Left lobe of liver (tissue), 2 donors: ENCODE measurements at regions not wholly inside any gene's neighbourhood (a gene's known extent, or its start where the extent isn't known, plus 50 kb on each side); places are given as distances from the start of the nearest gene placed in this dataset.
"Not testable (repeated sequence)": the region's sequence is repeated elsewhere in the genome, so short reads cannot be mapped to it uniquely, and the experiment has no call there.

Source experiments
- ATAC-seq: fragments of 200-7000 bp; cut with Tn5 transposase; one replicate; pipeline ENCODE4 v1.9.1; 2020; ENCODE audit warnings: mild to moderate bottlenecking, moderate library complexity
- DNase-seq: peaks from one replicate; pipeline ENCODE4 v3.0.0-alpha.2; 2020; ENCODE audit warnings: low spot score
- donor health status: DM: no; HTN: no; CAD: no; lungs with moderate emphysema.
- donor health status: DM: no; HTN: yes; CAD: no.

GRCh38 chrX:2162695-2163094 lies 338.1 kb downstream of the DHRSX start:
- ATAC-seq: no peak

DNA sequence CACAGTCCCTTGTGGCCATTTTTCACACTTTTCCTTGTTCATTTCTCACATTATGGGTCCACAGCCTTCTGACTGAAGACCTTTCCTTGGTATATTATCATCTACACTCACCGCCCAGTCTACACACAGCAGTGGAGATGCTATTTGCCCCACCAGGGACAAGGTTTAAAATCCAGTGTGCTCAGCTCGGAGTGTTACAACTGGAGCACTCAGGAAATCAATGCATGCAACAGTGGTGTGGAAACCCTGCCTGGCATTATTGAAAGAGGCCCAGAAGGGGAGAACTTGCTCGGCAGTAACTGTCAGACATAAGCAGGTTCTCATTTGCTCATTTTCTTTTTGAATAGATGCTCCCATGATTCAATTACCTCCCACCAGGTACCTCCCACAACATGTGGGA lies 340.9 kb downstream of the DHRSX start:
- no peak for DNase-seq
- peak; percentile 62 for ATAC-seq

More at GRCh38 chrX:2162695-2163094, 338.1 kb downstream of the DHRSX start:
- no peak for DNase-seq

- no peak for DNase-seq
- no peak for ATAC-seq
Measured at GRCh38 chrX:2159393-2159792, 341.4 kb downstream of the DHRSX start.

DNA sequence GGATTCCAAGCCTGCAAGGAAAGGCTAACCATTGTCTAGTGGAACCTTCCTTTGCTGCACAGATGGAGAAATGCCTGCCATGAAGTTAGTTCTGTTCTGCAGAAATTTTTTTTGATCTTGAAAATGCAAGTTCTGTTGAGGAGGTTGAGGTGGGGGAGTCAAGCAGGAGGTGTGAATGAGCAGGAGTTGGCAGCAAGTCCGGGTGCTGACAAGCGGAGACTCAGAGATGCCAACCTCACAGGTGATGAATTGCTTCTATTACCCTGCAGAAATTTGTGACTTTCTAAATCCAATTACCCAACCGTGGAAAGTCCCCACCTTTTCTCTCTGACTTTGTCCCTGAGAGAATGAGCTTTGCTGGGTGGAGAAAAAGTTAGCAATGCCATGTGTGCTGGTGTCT lies 350.1 kb downstream of the DHRSX start:
- DNase-seq: no peak
- no peak for ATAC-seq

- ATAC-seq, DNase-seq: not testable (repeated sequence)
Measured at GRCh38 chrX:2150014-2150413, 350.8 kb downstream of the DHRSX start.

GRCh38 chrX:2149055-2149454 lies 351.7 kb downstream of the DHRSX start:
- not testable (repeated sequence) for DNase-seq

GRCh38 chrX:2147928-2148327 lies 352.8 kb downstream of the DHRSX start:
- ATAC-seq: no peak
- DNase-seq: no peak

More at GRCh38 chrX:2149055-2149454, 351.7 kb downstream of the DHRSX start:
- not testable (repeated sequence) for ATAC-seq

DNA sequence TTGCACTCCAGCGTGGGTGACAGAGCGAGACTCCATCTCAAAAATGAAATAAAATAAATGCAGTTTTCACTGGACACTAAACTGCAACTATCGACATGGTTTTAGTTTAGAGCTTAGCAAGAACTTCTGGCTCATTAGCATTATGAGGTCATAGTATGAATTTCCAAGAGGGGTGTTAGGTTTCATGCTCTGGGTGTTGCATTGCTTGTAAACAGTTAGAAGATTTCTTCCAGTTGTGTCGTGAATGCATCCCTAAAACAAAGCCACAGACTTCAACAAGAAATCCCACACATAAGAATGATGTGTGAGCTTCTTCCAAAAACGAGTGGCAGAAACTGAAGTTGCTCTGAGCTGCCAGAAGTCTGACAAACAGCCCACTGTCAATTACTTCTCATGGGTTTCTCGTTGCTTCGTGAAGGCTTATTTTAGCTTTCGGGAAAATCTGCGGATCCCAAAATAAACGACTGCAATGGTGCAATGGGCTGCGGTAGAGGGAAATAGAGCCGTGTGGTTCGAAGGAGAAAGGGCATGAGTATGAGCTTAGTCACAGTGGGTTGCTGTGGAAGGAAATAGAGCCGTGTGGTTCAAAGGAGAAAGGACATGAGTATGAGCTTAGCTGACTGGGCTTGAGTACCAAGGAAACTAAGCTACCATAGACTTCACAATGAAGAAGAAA lies 354.9 kb downstream of the DHRSX start:
- DNase-seq: no peak
- no peak for ATAC-seq

DNA sequence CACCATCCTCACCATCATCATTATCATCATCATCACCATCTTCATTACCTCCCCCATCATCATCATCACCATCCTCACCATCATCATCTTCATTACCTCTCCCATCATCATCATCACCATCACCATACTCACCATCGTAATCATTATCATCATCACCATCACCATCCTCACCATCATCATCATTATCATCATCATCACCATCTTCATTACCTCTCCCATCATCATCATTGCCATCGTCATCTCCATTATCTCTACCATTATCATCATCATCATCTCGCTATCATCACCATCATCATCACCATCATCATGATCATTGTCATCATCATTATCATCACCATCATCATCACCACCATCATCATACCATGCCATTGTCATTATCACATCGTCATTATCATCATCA lies 362.9 kb downstream of the DHRSX start:
- ATAC-seq (no peak), DNase-seq (no peak)

DNA sequence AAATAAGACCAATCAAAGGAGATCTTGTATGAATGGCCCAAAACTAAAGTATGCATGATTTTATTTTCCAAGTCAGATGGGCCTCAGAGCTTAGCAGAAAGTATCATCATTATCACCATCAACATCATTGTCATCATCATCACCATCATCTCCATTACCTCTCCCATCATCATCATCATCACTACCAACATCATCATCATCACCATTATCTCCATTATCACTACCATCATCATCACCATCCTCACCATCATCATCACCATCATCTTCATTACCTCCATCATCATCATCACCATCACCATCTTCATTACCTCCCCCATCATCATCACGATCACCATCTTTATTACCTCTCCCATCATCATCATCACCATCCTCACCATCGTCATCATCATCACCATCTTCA lies 363.9 kb downstream of the DHRSX start:
- no peak for DNase-seq
- ATAC-seq: no peak

GRCh38 chrX:2135421-2135820 lies 365.4 kb downstream of the DHRSX start:
- no peak for ATAC-seq
- DNase-seq: no peak

DNA sequence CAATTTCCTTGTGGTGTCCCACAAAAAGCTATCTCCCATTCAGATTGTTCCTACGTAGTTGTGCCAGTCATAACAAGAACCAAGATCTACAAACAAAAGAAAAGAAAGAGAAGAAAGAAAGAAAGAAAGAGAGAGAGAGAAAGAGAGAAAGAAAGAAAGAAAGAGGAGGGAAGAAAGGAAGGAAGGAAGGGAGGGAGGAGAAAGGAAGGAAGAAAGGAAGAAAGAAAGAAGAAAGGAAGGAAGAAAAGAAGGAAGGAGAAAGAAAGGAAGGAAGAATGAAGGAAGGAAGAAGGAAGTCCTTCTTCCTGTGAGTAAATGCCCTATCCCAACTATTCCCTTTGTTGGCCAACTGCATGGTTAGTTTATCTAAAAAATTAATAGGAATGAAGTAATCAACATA lies 366.0 kb downstream of the DHRSX start:
- ATAC-seq (no peak), DNase-seq (no peak)
